GM21515 (cell line): ENCODE measurements at regions not wholly inside any gene's neighbourhood (a gene's known extent, or its start where the extent isn't known, plus 50 kb on each side); places are given as distances from the start of the nearest gene placed in this dataset.

Source experiments
- ATAC-seq: cut with Tn5 transposase; IDR thresholded peaks from one replicate; pipeline ENCODE4 v1.9.1; 2021; ENCODE audit not compliant: unreplicated experiment

- no peak for ATAC-seq
Observed at GRCh38 chr10:105827133-105827532, 1186.0 kb downstream of the SORCS3 start.

- no peak for ATAC-seq
Observed at GRCh38 chr10:105807935-105808587, 1167.0 kb downstream of the SORCS3 start.

- ATAC-seq = no peak
Observed at GRCh38 chr10:105803206-105803605, 1162.1 kb downstream of the SORCS3 start.

GRCh38 chr10:105800641-105801040 lies 1159.6 kb downstream of the SORCS3 start:
- no peak for ATAC-seq

GRCh38 chr10:105798328-105798889 lies 1157.3 kb downstream of the SORCS3 start:
- no peak for ATAC-seq

- ATAC-seq = no peak
Observed at GRCh38 chr10:105797234-105797890, 1156.3 kb downstream of the SORCS3 start.

GRCh38 chr10:105793071-105793470 lies 1152.0 kb downstream of the SORCS3 start:
- no peak for ATAC-seq

GRCh38 chr10:105785721-105786120 lies 1144.6 kb downstream of the SORCS3 start:
- no peak for ATAC-seq

- no peak for ATAC-seq
Observed at GRCh38 chr10:105783936-105784483, 1142.9 kb downstream of the SORCS3 start.

- no peak for ATAC-seq
Observed at GRCh38 chr10:105774881-105775280, 1133.8 kb downstream of the SORCS3 start.

GRCh38 chr10:105774351-105774750 lies 1133.3 kb downstream of the SORCS3 start:
- no peak for ATAC-seq

- ATAC-seq = no peak
Observed at GRCh38 chr10:105770524-105771212, 1129.6 kb downstream of the SORCS3 start.

- ATAC-seq = no peak
Observed at GRCh38 chr10:105769248-105770184, 1128.4 kb downstream of the SORCS3 start.

GRCh38 chr10:105763611-105764010 lies 1122.5 kb downstream of the SORCS3 start:
- no peak for ATAC-seq

GRCh38 chr10:105761576-105762260 lies 1120.6 kb downstream of the SORCS3 start:
- no peak for ATAC-seq

- ATAC-seq = no peak
Observed at GRCh38 chr10:105759669-105760068, 1118.6 kb downstream of the SORCS3 start.

- no peak for ATAC-seq
Observed at GRCh38 chr10:105758209-105758998, 1117.3 kb downstream of the SORCS3 start.

GRCh38 chr10:105757302-105757701 lies 1116.2 kb downstream of the SORCS3 start:
- no peak for ATAC-seq

- ATAC-seq = no peak
Observed at GRCh38 chr10:105756386-105756785, 1115.3 kb downstream of the SORCS3 start.
